Posterior cingulate gyrus (tissue), 11 donors: ENCODE measurements at regions not wholly inside any gene's neighbourhood (a gene's known extent, or its start where the extent isn't known, plus 50 kb on each side); places are given as distances from the start of the nearest gene placed in this dataset.

ENCODE experiments used
- DNase-seq, 10 donors: peaks; one replicate each; pipeline versions ENCODE4 v3.0.0 to v3.0.0-alpha.2; 2020 to 2021; ENCODE audit warnings: mixed read lengths in 3 of 10
- intact Hi-C: fragments of 100-400 bp; cut with DNase I; formaldehyde crosslinking; loops from one replicate; pipeline ENCODE4 v1.15.1; 2023

- intact Hi-C loops = no loop called here
- no peak for DNase-seq
These were observed 68.7 kb upstream of the RNF7 start for GRCh38 chr3:141669434-141669833.

GRCh38 chr3:141677701-141678100 lies 60.4 kb upstream of the RNF7 start:
- intact Hi-C loops = no loop called here
- no peak for DNase-seq

- DNase-seq = no peak
- intact Hi-C loops = no loop called here
These were observed 57.3 kb upstream of the RNF7 start for GRCh38 chr3:141680620-141681389.

GRCh38 chr3:141681390-141681780 lies 56.7 kb upstream of the RNF7 start:
- no peak for DNase-seq
- intact Hi-C loops = no loop called here

GRCh38 chr3:141682007-141682406 lies 56.1 kb upstream of the RNF7 start:
- intact Hi-C loops = no loop called here
- DNase-seq = no peak

- intact Hi-C loops = no loop called here
- no peak for DNase-seq
These were observed 55.2 kb upstream of the RNF7 start for GRCh38 chr3:141682921-141683320.

GRCh38 chr3:141684758-141685157 lies 53.3 kb upstream of the RNF7 start:
- no peak for DNase-seq
- intact Hi-C loops = no loop called here

- intact Hi-C loops = no loop called here
- DNase-seq = peak; percentile 45 to 95 (median 72)
These were observed 51.4 kb upstream of the RNF7 start for GRCh38 chr3:141686466-141687291.
